Fibroblast of peridontal ligament (primary cell): ENCODE measurements at regions not wholly inside any gene's neighbourhood (a gene's known extent, or its start where the extent isn't known, plus 50 kb on each side); places are given as distances from the start of the nearest gene placed in this dataset.

Experiments
- DNase-seq: peaks from one replicate; pipeline ENCODE4 v3.0.0-alpha.2; 2010; ENCODE audit errors: extremely low read depth

- no peak for DNase-seq
Observed at GRCh38 chr6:165825256-165825815, 162.3 kb upstream of the PDE10A start.

DNA sequence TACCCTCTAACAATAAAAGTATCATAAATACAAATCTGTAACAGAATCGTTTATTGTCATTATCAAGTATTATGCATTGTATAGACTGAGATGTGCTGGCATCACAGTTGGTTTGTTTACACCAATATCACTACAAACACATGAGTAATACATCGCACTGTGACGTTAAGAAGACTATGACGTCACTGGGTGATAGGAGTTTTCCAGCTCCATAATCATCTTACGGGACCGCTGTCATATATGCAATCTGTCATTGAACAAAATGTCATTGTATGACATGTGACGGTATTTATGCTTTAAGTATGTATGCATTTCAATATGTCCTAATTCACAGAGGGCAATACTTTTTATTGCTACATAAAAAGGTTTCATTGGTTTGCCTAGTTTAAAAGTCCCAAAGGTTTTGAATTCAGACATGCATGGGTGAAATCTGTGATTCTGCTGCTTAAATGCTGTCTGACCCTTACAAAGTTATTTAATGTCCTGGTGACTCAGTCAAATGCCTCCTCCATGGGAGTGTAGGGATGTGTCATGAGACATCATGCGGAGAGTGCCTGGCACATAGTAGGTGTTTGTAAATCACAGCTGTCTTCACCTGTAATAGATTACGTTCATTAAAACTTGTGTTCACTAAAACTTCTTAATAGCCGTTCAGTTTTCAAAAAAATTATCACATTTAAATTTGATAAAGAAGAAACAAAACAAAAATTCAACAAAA, 160.7 kb upstream of the PDE10A start:
- DNase-seq = no peak

DNA sequence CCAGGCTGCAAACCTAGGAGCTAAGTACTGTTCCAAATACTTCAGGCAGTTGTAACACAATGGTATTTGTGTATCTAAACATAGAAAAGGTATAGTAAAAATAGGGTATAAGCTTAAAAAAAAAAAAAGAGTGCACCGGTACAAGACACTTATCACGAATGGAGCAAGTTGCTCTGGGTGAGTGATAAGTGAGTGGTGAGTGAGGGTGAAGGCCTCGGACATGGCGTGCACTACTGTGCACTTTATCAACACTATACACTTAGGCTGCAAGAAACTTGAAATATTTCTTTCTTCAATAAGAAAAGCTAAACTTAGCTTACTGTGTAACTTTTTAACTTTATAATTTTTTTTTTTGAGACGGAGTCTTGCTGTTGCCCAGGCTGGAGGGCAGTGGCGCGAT, 159.5 kb upstream of the PDE10A start:
- DNase-seq = no peak

DNA sequence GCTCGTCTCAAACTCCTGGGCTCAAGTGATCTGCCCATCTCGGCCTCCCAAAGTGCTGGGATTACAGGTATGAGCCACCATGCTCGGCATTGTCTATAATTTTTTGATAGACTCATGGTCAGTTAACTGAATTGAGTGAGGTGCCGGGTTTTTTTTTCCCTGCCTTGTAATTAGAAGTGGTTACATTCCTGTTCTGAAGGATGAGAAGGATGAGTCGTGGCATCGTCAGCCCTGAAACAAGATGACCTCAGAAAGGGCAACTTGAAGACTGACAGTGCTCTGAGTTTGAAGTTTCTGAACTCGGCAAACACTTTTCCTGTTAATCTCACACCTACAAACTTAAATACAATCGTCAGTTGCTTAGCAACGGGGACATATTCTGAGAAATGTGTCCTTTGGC, 158.7 kb upstream of the PDE10A start:
- DNase-seq = no peak

DNA sequence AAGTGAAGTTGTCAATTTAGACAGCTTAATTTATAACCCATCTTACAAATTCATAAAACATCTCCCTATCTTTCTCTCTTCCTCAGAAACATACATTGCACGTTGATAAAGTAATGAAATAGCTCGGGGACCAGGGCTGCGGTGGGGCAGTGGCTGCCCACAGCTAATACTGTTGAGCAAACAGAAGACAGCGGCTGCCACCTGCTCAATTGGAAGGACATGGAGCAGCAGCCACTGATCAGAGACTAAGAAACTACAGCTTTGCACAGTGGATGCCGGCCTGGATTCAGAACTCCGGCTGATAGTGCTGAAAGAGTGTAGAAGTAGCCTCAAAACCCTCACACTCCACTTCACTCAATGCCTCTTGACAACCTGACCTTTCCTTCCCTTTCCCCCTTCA, 157.9 kb upstream of the PDE10A start:
- DNase-seq = no peak

GRCh38 chr6:165820407-165820806, 157.4 kb upstream of the PDE10A start:
- no peak for DNase-seq

- no peak for DNase-seq
Observed at GRCh38 chr6:165819394-165819793, 156.4 kb upstream of the PDE10A start.

- no peak for DNase-seq
Observed at GRCh38 chr6:165818200-165818599, 155.2 kb upstream of the PDE10A start.

GRCh38 chr6:165817771-165818170, 154.7 kb upstream of the PDE10A start:
- DNase-seq = no peak

- DNase-seq = no peak
Observed at GRCh38 chr6:165817148-165817547, 154.1 kb upstream of the PDE10A start.

GRCh38 chr6:165814679-165815078, 151.6 kb upstream of the PDE10A start:
- no peak for DNase-seq

DNA sequence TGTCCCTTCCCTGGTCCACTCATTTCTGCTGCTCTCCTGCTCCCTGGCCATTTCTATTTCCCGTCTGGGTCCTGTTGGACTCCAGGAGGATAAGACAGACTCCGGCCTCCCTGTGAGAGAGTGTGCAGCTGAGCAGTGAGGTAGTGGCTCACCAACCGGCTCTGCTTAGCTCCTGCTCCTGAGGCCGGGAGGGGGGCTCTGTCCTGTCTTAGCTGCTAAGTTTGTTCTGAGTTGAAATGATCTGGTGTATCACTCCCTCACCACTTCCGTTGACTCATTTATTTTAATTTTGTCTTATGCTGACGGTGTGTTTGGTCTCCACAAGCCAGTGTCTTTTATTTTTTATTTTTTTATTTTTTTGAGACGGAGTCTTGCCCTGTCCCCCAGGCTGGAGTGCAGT, 148.5 kb upstream of the PDE10A start:
- no peak for DNase-seq

DNA sequence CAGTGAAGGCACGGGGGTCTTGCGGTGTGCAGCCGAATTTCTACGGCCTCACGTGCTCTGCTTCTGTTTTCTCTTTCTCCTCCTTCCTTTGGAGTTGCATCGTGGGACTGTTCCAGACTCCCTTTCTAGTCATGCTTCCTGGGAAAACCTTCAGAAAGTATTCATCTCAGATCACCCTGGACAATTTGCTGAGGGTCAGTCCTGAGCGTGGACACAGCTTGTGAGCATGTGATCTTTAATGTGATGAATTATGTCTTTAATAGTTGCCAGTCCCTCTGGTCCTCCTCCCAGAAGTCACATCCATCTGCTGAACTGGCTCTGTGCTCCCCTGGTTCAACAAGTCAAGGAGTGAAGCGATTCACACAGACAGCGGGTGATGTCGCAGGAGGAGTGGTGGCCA, 145.0 kb upstream of the PDE10A start:
- DNase-seq = no peak

DNA sequence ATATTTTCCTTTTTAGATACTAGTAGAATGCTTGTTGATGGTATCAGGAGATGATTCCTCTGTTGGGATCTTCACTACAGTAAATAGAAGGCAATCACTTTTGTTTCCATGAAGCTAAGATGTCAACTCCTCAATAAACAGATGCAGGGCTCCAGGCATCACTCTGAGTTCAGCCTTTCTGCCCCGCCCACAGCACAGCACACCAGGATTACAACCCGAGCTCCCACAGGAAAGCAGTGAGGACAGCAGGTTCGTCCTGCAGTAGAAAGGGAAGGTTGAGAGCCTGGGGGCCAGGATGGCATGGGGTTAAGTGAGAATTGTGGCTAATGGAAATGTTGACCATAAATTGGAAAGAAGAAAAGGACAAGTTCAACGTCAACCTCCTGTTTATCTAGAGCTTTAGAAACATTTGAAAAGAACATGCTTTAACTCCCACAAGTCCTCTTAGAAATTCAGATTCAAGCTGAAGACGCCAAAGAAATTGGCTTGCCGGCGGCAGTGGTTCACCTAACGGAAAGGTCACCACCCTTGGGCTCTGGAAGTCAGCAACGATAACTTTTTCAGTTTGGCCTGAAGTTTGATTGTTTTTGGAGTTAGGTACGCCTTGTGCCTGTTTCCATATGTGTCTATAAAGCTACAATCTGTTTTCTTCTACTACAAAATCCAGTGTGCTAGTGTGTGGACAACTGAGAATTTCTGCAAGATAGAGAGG, 144.4 kb upstream of the PDE10A start:
- no peak for DNase-seq

DNA sequence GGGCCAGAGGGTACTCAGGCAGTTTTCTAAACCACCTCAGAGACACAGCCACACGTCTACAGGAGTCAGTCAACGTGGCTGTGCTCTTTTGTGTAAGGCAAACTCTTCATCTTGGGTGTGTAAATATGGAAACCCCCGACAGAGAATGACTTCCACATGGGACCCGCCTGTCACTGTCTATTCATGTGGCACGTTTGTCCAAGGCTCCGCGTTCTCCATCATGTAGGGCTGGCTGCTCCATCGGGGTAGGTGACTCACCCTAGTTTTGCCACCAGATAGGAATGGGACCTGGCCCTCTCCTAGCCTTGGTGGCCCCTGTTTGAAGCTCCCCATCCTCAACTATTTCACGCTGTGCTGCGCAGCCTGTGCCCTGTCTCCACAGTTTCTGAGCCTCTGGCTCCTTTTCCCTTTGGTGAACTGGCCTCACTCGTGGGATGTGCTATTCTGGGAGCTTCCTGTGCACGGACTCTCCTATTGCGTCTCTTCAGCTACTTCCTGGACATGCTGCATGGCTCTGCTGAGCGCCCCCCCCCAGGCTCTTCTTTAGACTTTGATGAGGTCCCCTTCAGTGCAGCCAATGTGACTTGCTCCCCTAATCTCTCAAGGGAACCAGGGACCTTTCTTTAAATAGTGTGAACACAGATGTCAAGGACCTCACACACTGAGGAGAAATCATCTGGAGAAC, 143.2 kb upstream of the PDE10A start:
- no peak for DNase-seq

DNA sequence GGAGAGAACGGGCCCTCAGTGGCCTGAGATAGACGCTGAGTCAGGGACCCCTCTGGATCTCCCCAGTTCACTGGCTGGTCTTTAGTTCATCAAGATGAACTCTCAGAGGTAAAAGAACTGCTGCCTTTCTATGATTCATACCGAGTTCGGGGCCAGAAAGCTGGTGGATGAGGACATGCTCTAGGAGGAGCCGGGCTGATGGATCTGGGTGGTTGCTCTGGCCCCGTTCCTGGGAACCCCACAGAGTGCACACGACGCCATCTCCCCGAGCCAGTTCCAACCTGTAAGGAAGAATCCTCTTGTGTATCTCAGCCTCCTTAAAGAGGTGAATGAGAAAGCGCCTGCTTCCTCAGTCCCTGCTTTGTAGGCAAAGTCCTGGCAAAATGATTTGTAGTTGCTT, 142.6 kb upstream of the PDE10A start:
- DNase-seq = no peak

GRCh38 chr6:165805067-165805555, 142.1 kb upstream of the PDE10A start:
- DNase-seq = no peak

DNA sequence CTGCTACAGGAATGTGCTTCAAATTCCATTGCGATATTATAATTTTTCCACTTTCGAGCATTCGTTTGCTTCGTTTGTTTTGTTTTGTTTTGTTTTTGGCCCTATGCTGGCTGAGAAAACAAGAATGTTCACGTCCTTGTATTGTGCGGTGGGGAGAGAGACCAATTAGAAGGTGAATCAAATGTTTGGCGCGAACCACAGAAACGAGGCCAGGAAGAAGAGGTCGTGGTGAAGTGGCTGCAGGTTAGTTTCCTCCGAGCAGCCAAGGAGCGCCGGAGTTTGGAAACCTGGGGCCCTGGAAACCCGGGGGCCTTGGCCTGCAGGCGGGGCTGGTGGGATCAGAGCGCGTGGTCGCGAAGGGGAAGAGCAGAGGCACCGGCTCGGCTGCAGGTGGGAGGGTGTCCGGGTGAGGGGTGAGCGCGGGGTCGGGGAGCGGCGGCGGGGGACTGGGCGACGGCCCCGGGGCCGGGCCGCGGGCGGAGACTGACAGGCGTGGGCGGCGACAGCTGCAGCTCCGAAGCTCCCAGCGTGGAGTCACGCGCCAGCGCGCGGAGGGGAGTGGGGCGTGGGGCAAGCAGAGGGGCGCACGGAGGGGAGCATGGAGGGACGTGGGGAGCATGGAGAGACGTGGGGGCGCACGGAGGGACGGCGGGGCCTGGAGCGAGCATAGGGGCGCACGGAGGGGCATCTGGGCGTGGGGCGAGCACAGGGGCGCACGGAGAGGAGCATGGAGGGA, 141.5 kb upstream of the PDE10A start:
- DNase-seq = no peak

- no peak for DNase-seq
Observed at GRCh38 chr6:165800337-165800736, 137.3 kb upstream of the PDE10A start.

DNA sequence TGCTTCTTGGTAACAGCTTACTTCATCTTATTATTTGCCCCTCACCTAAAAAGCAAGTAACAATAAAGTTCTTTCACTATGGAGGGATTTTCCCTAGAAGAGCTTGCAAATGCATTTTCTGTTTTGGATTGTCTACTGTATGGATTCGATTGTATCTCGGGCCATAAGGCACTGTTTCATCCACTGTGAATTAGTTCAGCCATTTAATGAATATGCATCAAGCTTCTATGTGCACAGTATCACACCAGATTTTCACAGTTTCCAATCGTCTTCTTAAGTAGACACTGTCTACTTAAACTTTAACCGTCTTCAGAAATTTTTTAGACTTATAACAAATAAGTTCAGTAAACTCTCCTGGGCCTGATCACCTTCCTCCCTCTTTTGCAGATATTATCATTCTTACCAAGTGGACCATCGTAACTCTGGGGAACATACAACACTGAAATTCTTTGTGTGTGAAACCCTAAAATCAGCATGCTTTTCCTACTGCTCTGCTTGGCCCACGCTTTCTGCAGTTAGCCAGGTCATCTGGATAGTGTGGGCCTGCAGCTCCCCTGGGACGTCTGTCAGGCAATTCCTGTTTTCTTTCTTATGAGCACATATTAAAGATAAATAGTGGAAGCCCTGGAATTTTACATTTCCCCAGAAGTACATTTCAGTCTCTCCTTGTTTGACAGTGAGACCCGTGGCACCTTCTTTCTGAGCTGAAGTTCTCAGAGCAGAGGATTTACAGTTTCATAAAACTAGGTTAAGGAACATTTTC, 136.5 kb upstream of the PDE10A start:
- no peak for DNase-seq

DNA sequence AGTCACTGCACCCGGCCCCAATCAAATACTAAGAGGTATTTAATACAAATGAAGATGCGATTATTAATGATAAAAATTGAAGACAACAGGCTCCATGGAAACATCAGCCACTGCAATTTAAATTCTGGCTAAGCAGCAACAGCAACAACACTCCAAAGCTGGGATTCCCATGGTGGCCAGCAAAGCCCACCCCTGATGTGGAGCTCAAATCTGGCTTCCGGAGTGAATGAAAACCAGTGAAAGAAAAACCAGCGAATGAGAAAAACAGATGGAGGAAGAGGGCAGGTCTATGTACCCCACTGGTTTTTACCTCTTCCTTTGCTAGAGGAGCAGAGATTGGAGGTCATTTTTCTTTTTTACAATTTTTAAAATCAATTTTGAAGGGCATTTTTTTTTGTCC, 135.9 kb upstream of the PDE10A start:
- DNase-seq = no peak
